ENCODE measurements at regions not wholly inside any gene's neighbourhood (a gene's known extent, or its start where the extent isn't known, plus 50 kb on each side); places are given as distances from the start of the nearest gene placed in this dataset.

GRCh38 chr4:25578432-25578831, 77.2 kb upstream of the SLC34A2 start:
- H3K9me3 ChIP-seq: no peaks in the 10 kb centered on the region
- no peak for DNase-seq (ENCODE audit: low spot score)
- TF ChIP-seq POLR2AphosphoS5 (IDR thresholded peaks at IDR 0.05) (no peak), CTCF (IDR thresholded peaks at IDR 0.05) (no peak), POLR2A (IDR thresholded peaks at IDR 0.05) (no peak)
- intact Hi-C loops (cut with DNase I): no loop called here
- no peak overlapping the region for H3K27ac ChIP-seq
- H3K4me1 ChIP-seq (replicated peaks): no peaks in the 10 kb centered on the region
- H3K27me3 ChIP-seq (replicated peaks; ENCODE audit: insufficient read depth): no peaks in the 10 kb centered on the region
- whole genome bisulfite sequencing: 70% methylated on average over 2 of the region's 2 CpGs
- no peak overlapping the region for H3K4me3 ChIP-seq
- no peaks in the 10 kb centered on the region for H3K36me3 ChIP-seq

GRCh38 chr4:25580633-25581467, 74.8 kb upstream of the SLC34A2 start:
- TF ChIP-seq CTCF (IDR thresholded peaks at IDR 0.05) (no peak), POLR2AphosphoS5 (IDR thresholded peaks at IDR 0.05) (no peak), POLR2A (IDR thresholded peaks at IDR 0.05) (no peak)
- H3K4me3 ChIP-seq: no peak overlapping the region
- H3K4me1 ChIP-seq (replicated peaks): no peaks in the 10 kb centered on the region
- H3K27ac ChIP-seq: no peak overlapping the region
- DNase-seq (ENCODE audit: low spot score): no peak
- H3K36me3 ChIP-seq: no peaks in the 10 kb centered on the region
- 78% methylated on average over 23 of the region's 23 CpGs for WGBS
- intact Hi-C loops (cut with DNase I): no loop called here
- H3K27me3 ChIP-seq (replicated peaks; ENCODE audit: insufficient read depth): no peaks in the 10 kb centered on the region
- no peaks in the 10 kb centered on the region for H3K9me3 ChIP-seq

DNA sequence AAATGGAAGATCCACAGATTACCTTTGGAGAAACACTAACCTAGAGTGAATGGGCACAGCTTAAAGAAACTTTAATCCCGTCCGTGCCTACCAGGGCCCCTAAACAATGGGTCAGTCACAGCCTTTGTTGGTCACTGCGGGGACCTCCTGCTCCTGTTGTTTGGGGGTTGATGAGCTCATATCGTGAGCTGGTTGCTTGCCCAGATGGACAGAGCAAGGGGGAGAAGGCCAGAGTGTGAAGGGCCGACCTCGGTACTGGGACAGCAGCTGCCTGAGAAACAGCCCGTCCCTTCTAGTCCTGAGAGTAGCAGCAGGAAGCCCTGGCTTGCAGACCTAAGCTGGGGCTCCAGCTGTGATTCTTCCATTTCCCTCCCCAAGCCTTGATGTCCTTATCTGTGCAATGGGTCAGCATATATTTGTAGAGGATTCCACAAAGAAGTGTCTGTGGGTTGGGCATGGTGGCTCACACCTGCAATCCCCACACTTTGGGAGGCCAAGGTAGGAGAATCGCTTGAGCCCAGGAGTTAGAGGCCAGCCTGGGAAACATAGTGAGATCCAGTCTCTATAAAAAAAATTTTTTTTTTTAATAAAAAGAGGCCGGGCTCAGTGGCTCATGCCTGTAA, 69.6 kb upstream of the SLC34A2 start:
- WGBS: 94% methylated on average over 9 of the region's 9 CpGs
- no peaks in the 10 kb centered on the region for H3K27me3 ChIP-seq (replicated peaks; ENCODE audit: insufficient read depth)

GRCh38 chr4:25588206-25588605, 67.4 kb upstream of the SLC34A2 start:
- 78% methylated on average over 7 of the region's 7 CpGs for WGBS
- no peaks in the 10 kb centered on the region for H3K36me3 ChIP-seq
- H3K9me3 ChIP-seq: no peaks in the 10 kb centered on the region
- H3K27ac ChIP-seq: no peak overlapping the region
- TF ChIP-seq POLR2A (IDR thresholded peaks at IDR 0.05) (no peak), POLR2AphosphoS5 (IDR thresholded peaks at IDR 0.05) (no peak), CTCF (IDR thresholded peaks at IDR 0.05) (no peak)
- H3K4me3 ChIP-seq: no peak overlapping the region
- no peaks in the 10 kb centered on the region for H3K4me1 ChIP-seq (replicated peaks)
- no peak for DNase-seq (ENCODE audit: low spot score)
- intact Hi-C loops (cut with DNase I): no loop called here
- no peaks in the 10 kb centered on the region for H3K27me3 ChIP-seq (replicated peaks; ENCODE audit: insufficient read depth)

More for the DNA sequence above, 69.6 kb upstream of the SLC34A2 start:
- Histone ChIP-seq H3K4me1 (replicated peaks) (no peaks in the 10 kb centered on the region), H3K9me3 (no peaks in the 10 kb centered on the region), H3K36me3 (no peaks in the 10 kb centered on the region), H3K27ac (no peak overlapping the region), H3K4me3 (no peak overlapping the region)
- no peak for DNase-seq (ENCODE audit: low spot score)
- TF ChIP-seq POLR2A (IDR thresholded peaks at IDR 0.05): no peak
- no peak for TF ChIP-seq CTCF (IDR thresholded peaks at IDR 0.05)
- no peak for TF ChIP-seq POLR2AphosphoS5 (IDR thresholded peaks at IDR 0.05)
- intact Hi-C loops (cut with DNase I): no loop called here

DNA sequence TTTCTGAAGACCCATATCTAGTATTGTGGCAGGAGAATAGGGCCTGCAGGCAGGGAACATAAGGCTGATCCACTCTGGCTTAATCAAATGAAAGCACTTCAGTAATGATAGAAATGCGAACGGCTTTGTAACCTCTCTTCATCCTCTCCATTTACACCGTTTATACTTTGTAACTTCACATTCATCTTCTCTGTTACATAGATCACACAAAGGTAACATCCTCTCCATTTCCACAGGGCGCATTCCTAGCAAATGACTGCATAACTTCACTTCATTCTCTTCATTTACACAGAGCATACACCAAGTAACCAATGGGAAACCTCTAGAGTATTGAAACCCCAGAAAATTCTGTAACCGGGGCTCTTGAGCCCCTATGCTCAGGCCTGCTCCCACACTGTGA, 65.5 kb upstream of the SLC34A2 start:
- intact Hi-C loops (cut with DNase I): no loop called here
- Histone ChIP-seq H3K27ac (no peak overlapping the region), H3K9me3 (no peaks in the 10 kb centered on the region), H3K4me1 (replicated peaks) (no peaks in the 10 kb centered on the region), H3K27me3 (replicated peaks; ENCODE audit: insufficient read depth) (no peaks in the 10 kb centered on the region), H3K4me3 (no peak overlapping the region), H3K36me3 (no peaks in the 10 kb centered on the region)
- WGBS: 76% methylated on average over 5 of the region's 5 CpGs
- no peak for TF ChIP-seq CTCF (IDR thresholded peaks at IDR 0.05)
- TF ChIP-seq POLR2A (IDR thresholded peaks at IDR 0.05): no peak
- no peak for TF ChIP-seq POLR2AphosphoS5 (IDR thresholded peaks at IDR 0.05)
- DNase-seq (ENCODE audit: low spot score): no peak
